RWPE1 (cell line): ENCODE measurements at regions not wholly inside any gene's neighbourhood (a gene's known extent, or its start where the extent isn't known, plus 50 kb on each side); places are given as distances from the start of the nearest gene placed in this dataset.
"Not testable (repeated sequence)": the region's sequence is repeated elsewhere in the genome, so short reads cannot be mapped to it uniquely, and the experiment has no call there.

Experiments used
- CTCF ChIA-PET: fragments of 350-600 bp; sonication (Branson Sonifier 250); formaldehyde crosslinking; extraction: SDS; loops from one replicate; lab custom pipeline; 2021; lab: Yijun Ruan, JAX
- POLR2A ChIA-PET: fragments of 400-600 bp; formaldehyde crosslinking; extraction: SDS; loops from one replicate; lab custom pipeline; 2020; ENCODE audit warnings: antibody characterized with exemption; ENCODE audit not compliant: low non-redundant PET; lab: Yijun Ruan, JAX
- DNase-seq: peaks from one replicate; pipeline ENCODE4 v3.0.0; 2012; ENCODE audit warnings: low spot score
- H3K27ac ChIP-seq: fragments of 450-650 bp; 2 replicates; pipeline ENCODE4 v1.5.1; 2017
- CTCF ChIP-seq: fragments of 450-650 bp; conservative IDR thresholded peaks from 2 replicates; pipeline ENCODE4 v1.5.1; 2017; ENCODE audit warnings: low read depth, mild to moderate bottlenecking

- ChIA-PET CTCF (no interaction called here), POLR2A (no interaction called here)
- H3K27ac ChIP-seq, result no peak overlapping the region
- no peak for TF ChIP-seq CTCF
- no peak for DNase-seq
These were observed 1015.8 kb upstream of the EPHA6 start for GRCh38 chr3:95798628-95799027.

DNA sequence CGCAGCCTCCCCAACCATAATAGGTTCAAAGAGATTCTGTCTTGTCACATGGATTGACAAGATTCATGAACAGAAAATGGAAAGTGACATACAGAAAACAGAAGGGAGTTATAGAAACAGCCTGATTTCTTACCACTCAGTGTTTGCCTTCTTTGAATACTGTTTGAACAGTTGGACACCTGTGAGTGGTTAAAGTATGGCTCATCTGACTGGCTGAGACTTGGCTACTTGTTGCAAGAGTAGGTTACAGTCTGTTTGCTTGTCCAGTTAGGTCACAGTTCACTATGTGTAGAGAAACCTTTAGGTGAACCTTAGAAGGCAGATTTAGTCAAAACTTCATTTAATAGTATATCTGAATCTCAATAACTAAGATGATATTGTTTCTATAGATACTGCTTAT is 1003.9 kb upstream of the EPHA6 start:
- TF ChIP-seq CTCF, result no peak
- ChIA-PET CTCF (no interaction called here), POLR2A (no interaction called here)
- H3K27ac ChIP-seq, result no peak overlapping the region
- DNase-seq, result no peak

GRCh38 chr3:95813244-95813643 is 1001.1 kb upstream of the EPHA6 start:
- TF ChIP-seq CTCF, result no peak
- CTCF ChIA-PET, result no interaction called here
- no peak for DNase-seq
- POLR2A ChIA-PET, result no interaction called here
- H3K27ac ChIP-seq, result no peak overlapping the region

- DNase-seq, result no peak
These were observed 998.6 kb upstream of the EPHA6 start for GRCh38 chr3:95815828-95816227.

GRCh38 chr3:95826419-95826818 is 988.0 kb upstream of the EPHA6 start:
- no peak for DNase-seq
- ChIA-PET POLR2A (no interaction called here), CTCF (no interaction called here)
- H3K27ac ChIP-seq, result no peak overlapping the region
- no peak for TF ChIP-seq CTCF

More at GRCh38 chr3:95815828-95816227, 998.6 kb upstream of the EPHA6 start:
- ChIA-PET CTCF (no interaction called here), POLR2A (no interaction called here)
- no peak overlapping the region for H3K27ac ChIP-seq
- no peak for TF ChIP-seq CTCF

GRCh38 chr3:95832146-95832545 is 982.2 kb upstream of the EPHA6 start:
- ChIA-PET POLR2A (no interaction called here), CTCF (no interaction called here)
- DNase-seq, result no peak
- H3K27ac ChIP-seq, result no peak overlapping the region
- TF ChIP-seq CTCF, result no peak

DNA sequence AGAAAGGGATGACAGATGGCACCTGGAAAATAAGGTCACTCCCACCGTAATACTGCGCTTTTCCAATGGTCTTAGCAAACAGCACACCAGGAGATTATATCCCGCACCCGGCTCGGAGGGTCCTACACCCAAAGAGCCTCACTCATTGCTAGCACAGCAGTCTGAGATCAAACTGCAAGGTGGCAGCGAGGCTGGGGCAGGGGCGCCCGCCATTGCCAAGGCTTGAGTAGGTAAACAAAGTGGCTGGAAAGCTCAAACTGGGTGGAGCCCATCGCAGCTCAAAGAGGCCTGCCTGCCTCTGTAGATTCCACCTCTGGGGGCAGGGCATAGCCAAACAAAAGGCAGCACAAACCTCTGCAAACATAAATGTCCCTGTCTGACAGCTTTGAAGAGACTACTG is 953.8 kb upstream of the EPHA6 start:
- CTCF ChIA-PET, DNase-seq, POLR2A ChIA-PET, H3K27ac ChIP-seq: not testable (repeated sequence)
